K562 (cell line): ENCODE measurements at regions not wholly inside any gene's neighbourhood (a gene's known extent, or its start where the extent isn't known, plus 50 kb on each side); places are given as distances from the start of the nearest gene placed in this dataset.

ENCODE experiments used
- JUND ChIP-seq, 2 experiments: IDR thresholded peaks; 2 replicates in 1 of 2; 3 replicates in 1 of 2; pipeline ENCODE4 v1.6.1; 2011; ENCODE audit warnings: borderline replicate concordance in 2 of 2, low read depth in 2 of 2, low read length in 2 of 2, improper control_type of control experiment in 1 of 2, missing biosample characterization in 1 of 2, missing genetic modification characterization in 1 of 2, missing genetic modification reagents in 1 of 2
- NFE2L1 ChIP-seq: fragments of 450-650 bp; IDR thresholded peaks from 2 replicates; pipeline ENCODE4 v1.6.1; 2016; ENCODE audit warnings: missing genetic modification characterization, low read depth, mild to moderate bottlenecking, missing compliant biosample characterization, moderate library complexity, borderline replicate concordance
- NONO ChIP-seq, 2 experiments: fragments of 200-400 bp in 1 of 2; fragments of 450-650 bp in 1 of 2; formaldehyde crosslinking in 1 of 2; IDR thresholded peaks; 2 replicates each; pipeline ENCODE4 v1.6.1; 2017; ENCODE audit warnings: low read depth in 2 of 2, mild to moderate bottlenecking in 2 of 2, moderate library complexity in 2 of 2, low read length in 1 of 2
- POLR2A ChIP-seq: fragments of 450-650 bp; conservative IDR thresholded peaks from 2 replicates; pipeline ENCODE4 v1.6.1; 2016
- RBBP5 ChIP-seq: fragments of 200-600 bp; sonication (generic); IDR thresholded peaks from 2 replicates; pipeline ENCODE4 v1.6.1; 2012; ENCODE audit warnings: borderline replicate concordance, mild to moderate bottlenecking, low read length, control low read depth, inconsistent platforms; ENCODE audit not compliant: insufficient read depth, poor library complexity, severe bottlenecking
- SMC3 ChIP-seq: conservative IDR thresholded peaks from 2 replicates; pipeline ENCODE4 v1.6.1; 2011; ENCODE audit warnings: low read depth, low read length, improper control_type of control experiment; ENCODE audit not compliant: insufficient read depth
- STAG1 ChIP-seq: sonication (generic); formaldehyde crosslinking; IDR thresholded peaks from 2 replicates; pipeline ENCODE4 v1.5.0; 2020; ENCODE audit warnings: missing genetic modification reagents, borderline replicate concordance
- TAF1 ChIP-seq: IDR thresholded peaks from 2 replicates; pipeline ENCODE4 v1.6.1; 2011; ENCODE audit warnings: mild to moderate bottlenecking, low read length, moderate library complexity; ENCODE audit not compliant: insufficient read depth, control insufficient read depth, severe bottlenecking; ENCODE audit errors: extremely low read depth
- TEAD1 ChIP-seq, 2 experiments: fragments of 450-650 bp in 1 of 2; sonication (generic) in 1 of 2; formaldehyde crosslinking; IDR thresholded peaks; 2 replicates each; pipeline versions ENCODE4 v1.4.0 to v1.8.0; 2020 to 2022; ENCODE audit warnings: mild to moderate bottlenecking in 2 of 2, missing genetic modification reagents in 1 of 2

- TF ChIP-seq STAG1 (CRISPR knock-in tag) (no peak), NONO (IDR thresholded peaks at IDR 0.05; ENCODE audit: low read depth in 2 of 2, low read length in 1 of 2) (no peak), RBBP5 (no peak), TEAD1 (CRISPR knock-in tag; IDR thresholded peaks at IDR 0.05) (no peak), NFE2L1 (tag) (no peak), TAF1 (no peak), SMC3 (no peak), JUND (IDR thresholded peaks at IDR 0.05; ENCODE audit: borderline replicate concordance, low read depth, low read length) (no peak), JUND (tag; IDR thresholded peaks at IDR 0.05; ENCODE audit: borderline replicate concordance, low read depth, low read length) (no peak), POLR2A (no peak)
Measured at GRCh38 chr6:105606831-105607463, 204.1 kb upstream of the PREP start.
